GM12892 (cell line): ENCODE measurements at regions not wholly inside any gene's neighbourhood (a gene's known extent, or its start where the extent isn't known, plus 50 kb on each side); places are given as distances from the start of the nearest gene placed in this dataset.
A peak's percentile ranks its signal among the peaks of the same experiment; 100 is the strongest.

Source experiments
- DNase-seq: peaks from one replicate; pipeline ENCODE4 v3.0.0; 2011; ENCODE audit not compliant: insufficient read length
- FAIRE-seq: peaks from 2 replicates; lab custom pipeline; 2011; peaks lifted over from hg19 to GRCh38; lab: Jason Lieb, UNC
- POLR2A ChIP-seq: IDR thresholded peaks from 2 replicates; pipeline ENCODE4 v1.6.1; 2011; ENCODE audit warnings: low read depth, low read length, control low read depth
- POLR2AphosphoS5 ChIP-seq: IDR thresholded peaks from 2 replicates; pipeline ENCODE4 v1.6.1; 2011; ENCODE audit warnings: low read depth, low read length, control low read depth
- TAF1 ChIP-seq: IDR thresholded peaks from 2 replicates; pipeline ENCODE4 v1.6.1; 2011; ENCODE audit warnings: low read depth, mild to moderate bottlenecking, control low read depth, low read length, borderline replicate concordance

- no peak for FAIRE-seq
- no peak for TF ChIP-seq TAF1
- no peak for TF ChIP-seq POLR2A
- no peak for TF ChIP-seq POLR2AphosphoS5
- no peak for DNase-seq
Measured at GRCh38 chr13:50580684-50581305, 262.7 kb downstream of the DLEU7 start.

DNA sequence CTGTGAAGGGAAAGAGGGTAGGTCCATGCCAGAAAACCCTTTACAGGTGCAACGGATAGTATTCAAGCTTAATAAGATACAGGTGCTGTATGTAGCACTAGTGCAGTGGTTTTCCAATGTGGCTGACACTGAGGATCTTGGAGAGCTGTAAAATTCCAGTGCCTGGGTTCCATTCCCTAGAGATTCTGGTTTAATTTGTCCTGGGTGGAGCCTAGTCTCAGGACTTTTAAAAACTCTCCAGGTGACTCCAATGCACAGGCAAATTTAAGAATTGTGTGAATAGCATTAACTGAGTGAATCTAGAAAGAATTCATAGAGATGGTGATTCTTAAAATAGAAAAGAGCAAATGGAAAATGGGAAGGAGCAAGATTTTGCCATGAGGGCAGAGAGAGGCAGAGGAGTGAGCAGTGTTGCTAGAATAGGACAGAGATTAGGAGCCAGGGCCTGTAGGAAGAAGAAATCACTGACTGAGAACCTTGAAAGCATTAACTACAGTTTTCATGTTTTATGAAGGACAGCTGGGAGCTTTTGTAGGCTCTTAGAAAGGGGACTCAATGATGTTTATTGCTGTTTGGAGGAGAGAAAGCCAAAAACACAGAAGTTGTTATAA is 261.8 kb downstream of the DLEU7 start:
- DNase-seq (no peak), FAIRE-seq (no peak)
- no peak for TF ChIP-seq POLR2AphosphoS5
- no peak for TF ChIP-seq TAF1
- no peak for TF ChIP-seq POLR2A

DNA sequence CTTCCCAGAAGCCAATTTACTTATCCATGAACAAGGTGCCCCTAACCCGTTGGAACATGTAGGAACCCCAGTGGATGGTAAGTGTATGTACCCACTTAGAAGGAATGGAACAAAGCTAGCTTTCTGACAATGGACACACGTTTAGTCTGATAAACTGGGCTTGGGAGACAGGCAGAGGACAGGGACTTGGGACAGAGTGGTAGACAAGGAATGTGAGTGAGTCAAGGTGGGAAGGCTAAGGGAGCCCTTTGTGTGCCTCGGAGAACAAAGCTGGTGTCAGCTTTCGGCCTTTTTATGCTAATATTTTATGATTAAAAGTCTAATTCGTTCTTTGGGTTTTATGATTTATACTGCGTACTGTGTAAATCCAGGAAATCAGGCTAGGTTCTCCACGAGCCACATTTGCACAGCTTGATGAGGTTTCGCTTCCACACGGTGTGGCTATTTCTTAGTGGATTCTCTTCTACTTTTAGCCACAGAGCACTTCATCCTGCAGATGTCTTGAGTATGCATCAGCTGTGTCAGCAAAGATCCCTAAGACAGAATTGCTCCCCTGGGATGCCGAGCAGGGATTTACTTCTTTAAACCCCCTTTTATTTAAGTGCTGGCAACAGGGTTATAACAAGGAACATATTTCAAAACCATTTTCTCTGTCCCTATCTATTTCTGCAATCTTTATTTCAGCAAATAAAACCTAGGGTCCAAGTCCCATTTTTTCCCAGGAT is 258.5 kb downstream of the DLEU7 start:
- DNase-seq (no peak), FAIRE-seq (peak; percentile 64)
- TF ChIP-seq POLR2AphosphoS5 (no peak), TAF1 (no peak), POLR2A (no peak)

DNA sequence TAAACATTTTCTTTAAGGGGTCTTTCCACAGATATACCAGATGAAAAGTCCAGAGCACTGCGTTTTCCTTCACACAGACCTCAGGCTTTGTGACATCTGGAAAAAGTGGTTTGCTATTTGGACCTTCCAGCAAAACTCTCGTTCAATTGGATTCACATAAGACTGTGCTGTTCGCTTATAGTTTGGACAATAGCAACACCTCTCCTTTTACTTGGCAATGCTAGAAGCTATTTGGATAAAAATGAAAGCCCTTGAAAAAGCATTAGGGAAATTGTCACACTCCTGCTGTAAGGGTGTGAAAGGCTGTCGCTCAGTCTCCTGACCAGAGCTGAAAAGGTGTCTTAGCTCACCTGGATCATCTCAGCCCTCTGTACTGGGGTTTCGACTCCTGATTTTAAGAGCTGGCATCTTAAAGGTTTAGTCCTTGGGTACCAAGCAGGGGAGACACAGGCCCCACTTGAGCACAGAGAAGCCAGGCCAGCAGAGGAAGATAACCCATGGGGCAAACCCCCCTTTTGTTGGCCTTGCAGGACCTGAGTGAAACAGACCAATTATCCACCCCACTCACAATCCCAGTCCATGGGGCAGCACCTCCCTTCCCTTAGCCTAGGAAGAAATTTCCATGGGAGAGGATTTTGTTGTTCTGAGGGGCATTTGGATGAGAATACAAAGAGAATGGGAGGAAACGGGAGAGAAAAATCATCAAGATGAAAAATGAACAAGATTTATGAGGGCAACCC is 257.6 kb downstream of the DLEU7 start:
- DNase-seq (no peak), FAIRE-seq (no peak)
- TF ChIP-seq TAF1 (no peak), POLR2AphosphoS5 (no peak), POLR2A (no peak)

DNA sequence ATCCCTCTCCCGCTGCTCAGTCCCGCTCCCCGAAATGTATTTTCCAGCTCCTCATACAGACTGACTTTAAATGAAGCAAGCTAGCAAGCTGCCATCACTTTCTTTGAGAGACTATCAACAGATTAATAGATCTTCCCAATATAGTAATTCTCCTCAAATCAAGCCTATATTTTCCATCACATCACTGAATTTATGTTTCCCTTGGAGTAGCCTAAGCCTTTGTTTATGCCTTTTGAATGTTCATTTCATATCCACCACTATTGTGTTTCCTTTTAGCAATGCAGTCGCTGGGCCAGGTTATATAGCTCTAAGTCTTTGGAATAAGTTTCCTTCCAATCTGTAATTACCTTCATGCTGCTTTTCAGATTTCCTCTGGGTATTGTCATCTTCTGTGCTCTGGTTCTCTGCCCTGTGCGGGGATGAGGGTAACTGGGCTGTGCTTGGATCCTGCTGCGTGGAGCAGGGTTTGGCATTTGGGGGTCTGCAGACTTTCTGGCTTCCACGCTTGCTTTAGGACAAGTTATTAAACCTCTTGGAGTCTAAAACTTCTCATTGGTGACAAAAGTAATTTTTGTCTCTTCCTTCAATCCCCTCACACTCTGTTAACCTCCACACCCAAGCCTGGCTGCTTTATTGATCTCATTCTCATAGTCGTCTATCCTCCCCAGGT is 256.9 kb downstream of the DLEU7 start:
- no peak for FAIRE-seq
- TF ChIP-seq POLR2A (no peak), TAF1 (no peak), POLR2AphosphoS5 (no peak)
- DNase-seq = no peak

- no peak for DNase-seq
- TF ChIP-seq TAF1 (no peak), POLR2AphosphoS5 (no peak), POLR2A (no peak)
- no peak for FAIRE-seq
Measured at GRCh38 chr13:50587115-50587514, 256.4 kb downstream of the DLEU7 start.

GRCh38 chr13:50587645-50588373 is 255.7 kb downstream of the DLEU7 start:
- TF ChIP-seq POLR2A (no peak), TAF1 (no peak), POLR2AphosphoS5 (no peak)
- DNase-seq (no peak), FAIRE-seq (no peak)

GRCh38 chr13:50588491-50589130 is 254.9 kb downstream of the DLEU7 start:
- no peak for DNase-seq
- FAIRE-seq = no peak
- TF ChIP-seq TAF1 (no peak), POLR2AphosphoS5 (no peak)

DNA sequence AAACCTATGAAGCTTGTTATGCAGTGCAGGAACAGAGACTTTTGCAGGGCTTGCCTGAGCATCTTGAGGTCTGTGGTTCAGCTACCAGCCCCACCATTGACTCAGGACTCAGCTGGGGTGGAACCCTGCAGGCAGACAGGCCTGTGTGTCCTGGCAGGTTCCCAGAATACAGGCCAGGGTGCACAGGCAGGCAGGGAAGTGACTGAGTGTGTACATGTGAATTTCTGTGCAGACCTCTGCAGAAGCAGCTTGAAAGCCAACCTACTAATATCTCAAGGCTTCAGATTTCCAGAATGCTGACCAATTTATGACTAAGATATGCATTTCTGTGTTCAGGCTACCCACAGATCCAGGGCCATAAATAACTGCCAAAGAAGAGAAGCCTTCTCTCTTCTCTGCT is 254.4 kb downstream of the DLEU7 start:
- FAIRE-seq = no peak
- TF ChIP-seq POLR2AphosphoS5 (no peak), TAF1 (no peak), POLR2A (no peak)
- no peak for DNase-seq

- DNase-seq = no peak
- FAIRE-seq = no peak
- TF ChIP-seq POLR2AphosphoS5 (no peak), POLR2A (no peak), TAF1 (no peak)
Measured at GRCh38 chr13:50589651-50590054, 253.8 kb downstream of the DLEU7 start.
